ENCODE measurements at regions not wholly inside any gene's neighbourhood (a gene's known extent, or its start where the extent isn't known, plus 50 kb on each side); places are given as distances from the start of the nearest gene placed in this dataset.

GRCh38 chr7:12741951-12742575 lies 54.6 kb downstream of the ARL4A start:
- no peak for DNase-seq (ENCODE audit: low spot score)

DNA sequence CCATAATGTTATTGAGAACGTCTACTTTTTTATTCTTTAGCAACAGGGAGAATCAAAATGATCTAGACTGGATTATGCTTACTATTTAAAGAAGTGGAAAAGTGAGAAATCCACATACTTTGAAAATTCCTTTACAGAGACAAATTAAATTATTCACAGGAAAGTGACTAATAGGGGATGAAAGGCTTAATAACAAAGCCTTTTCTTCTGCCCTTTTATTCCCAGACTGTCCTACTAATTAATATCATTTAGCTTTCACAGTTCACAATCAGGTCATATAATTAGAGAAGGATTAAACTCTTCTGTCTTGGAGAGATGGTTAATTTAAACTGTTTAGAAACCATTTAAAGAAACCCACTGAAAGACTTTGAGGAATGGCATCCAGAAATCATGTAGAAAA lies 58.8 kb downstream of the ARL4A start:
- no peak for DNase-seq (ENCODE audit: low spot score)

DNA sequence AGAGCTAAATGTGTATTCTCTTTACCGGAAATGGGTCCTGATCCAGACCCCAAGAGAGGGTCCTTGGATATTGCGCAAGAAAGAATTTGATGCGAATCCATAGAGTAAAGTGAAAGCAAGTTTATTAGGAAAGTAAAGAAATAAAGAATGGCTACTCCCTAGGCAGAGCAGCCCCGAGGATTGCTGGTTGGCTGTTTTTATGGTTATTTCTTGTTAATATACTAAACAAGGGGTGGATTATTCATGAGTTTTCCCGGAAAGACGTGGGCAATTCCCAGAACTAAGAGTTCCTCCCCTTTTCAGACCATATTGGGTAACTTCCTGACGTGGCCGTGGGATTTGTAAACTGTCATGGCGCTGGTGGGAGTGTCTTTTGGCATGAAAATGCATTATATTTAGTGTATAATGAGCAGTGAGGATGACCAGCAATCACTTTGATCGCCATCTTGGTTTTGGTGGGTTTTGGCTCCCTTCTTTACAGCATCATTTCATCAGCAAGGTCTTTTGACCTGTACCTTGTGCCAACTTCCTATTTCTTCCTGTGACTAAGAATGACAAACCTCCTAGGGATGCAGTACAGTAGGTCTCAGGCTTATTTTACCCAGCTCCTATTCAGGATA lies 60.4 kb downstream of the ARL4A start:
- no peak for DNase-seq (ENCODE audit: low spot score)

- no peak for DNase-seq (ENCODE audit: low spot score)
These were observed 61.6 kb downstream of the ARL4A start for GRCh38 chr7:12749069-12749468.

DNA sequence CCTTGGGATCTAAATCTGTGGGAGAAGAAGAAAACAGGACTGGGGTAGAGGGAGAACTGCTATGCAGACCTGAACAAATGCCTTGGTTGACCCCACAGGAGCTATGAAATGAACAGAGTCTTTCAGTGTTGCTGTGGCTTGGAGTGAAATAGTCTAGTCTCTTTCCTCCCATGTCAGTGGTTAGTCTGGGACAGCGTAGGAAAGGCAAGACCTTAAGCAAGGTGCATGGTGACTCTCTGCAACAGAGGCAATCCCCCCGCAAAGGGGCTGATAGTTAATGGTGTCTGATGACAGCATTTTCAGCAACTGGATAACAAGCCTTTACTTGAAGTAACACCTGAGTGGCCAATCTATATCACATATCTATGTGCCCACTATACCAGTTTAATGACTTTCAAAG lies 62.3 kb downstream of the ARL4A start:
- no peak for DNase-seq (ENCODE audit: low spot score)

- DNase-seq (ENCODE audit: low spot score), result no peak
These were observed 64.3 kb downstream of the ARL4A start for GRCh38 chr7:12751764-12752163.

- no peak for DNase-seq (ENCODE audit: low spot score)
These were observed 66.7 kb downstream of the ARL4A start for GRCh38 chr7:12754179-12754578.

DNA sequence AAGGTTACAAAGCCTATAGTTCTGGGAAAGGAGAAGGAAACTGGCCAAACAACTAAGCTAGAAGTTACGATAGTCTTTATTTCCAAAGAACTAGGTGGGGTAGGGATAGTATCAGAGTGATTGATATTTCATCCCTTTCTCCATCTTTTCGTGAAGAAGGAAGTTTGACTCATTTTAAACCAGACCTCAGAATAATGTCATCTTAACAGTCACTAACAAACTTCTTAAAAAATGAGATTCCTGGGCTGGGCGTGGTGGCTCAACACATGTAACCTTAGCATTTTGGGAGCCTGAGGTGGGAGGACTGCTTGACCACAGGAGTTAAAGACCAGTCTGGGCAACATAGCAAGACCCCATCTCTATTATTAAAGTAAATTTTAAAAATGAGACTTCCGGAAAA lies 69.4 kb downstream of the ARL4A start:
- no peak for DNase-seq (ENCODE audit: low spot score)

DNA sequence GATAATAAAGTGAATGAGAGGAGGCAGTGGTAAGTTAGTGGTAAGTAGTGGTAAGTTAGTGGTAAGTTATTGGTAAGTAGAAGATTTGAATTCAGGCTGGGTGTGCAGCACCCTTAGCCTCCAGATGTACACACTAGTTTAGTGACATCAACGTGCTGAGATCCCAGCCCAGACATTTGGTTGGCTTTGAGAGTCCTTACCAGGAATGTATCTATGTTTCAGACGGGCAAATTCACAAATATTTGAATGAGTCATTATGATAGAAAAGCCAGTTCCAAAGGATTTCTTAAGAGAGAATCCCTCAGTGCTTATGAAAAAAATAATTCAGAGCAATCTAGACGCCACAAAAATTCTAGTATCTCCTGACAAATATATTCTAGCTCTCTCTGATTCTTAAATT lies 70.0 kb downstream of the ARL4A start:
- no peak for DNase-seq (ENCODE audit: low spot score)

GRCh38 chr7:12759151-12759550 lies 71.7 kb downstream of the ARL4A start:
- no peak for DNase-seq (ENCODE audit: low spot score)

- DNase-seq (ENCODE audit: low spot score), result no peak
These were observed 73.7 kb downstream of the ARL4A start for GRCh38 chr7:12761111-12761510.

DNA sequence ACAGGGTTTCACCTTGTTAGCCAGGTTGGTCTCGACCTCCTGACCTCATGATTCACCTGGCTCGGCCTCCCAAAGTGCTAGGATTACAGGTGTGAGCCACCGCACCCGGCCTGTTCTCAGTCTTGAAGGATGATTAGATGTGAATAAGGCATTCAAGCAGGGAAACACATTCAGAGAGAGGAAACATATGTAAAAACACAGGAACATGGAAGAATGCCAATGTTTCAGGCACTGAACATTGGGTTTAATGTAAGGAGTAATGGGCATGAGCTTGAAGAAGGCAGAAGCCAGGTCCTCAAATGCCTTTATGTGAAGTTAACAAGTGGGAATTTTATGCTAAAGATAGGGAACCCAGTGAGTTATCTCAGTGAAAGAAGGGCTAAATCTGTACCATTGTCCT lies 74.3 kb downstream of the ARL4A start:
- DNase-seq (ENCODE audit: low spot score), result no peak

DNA sequence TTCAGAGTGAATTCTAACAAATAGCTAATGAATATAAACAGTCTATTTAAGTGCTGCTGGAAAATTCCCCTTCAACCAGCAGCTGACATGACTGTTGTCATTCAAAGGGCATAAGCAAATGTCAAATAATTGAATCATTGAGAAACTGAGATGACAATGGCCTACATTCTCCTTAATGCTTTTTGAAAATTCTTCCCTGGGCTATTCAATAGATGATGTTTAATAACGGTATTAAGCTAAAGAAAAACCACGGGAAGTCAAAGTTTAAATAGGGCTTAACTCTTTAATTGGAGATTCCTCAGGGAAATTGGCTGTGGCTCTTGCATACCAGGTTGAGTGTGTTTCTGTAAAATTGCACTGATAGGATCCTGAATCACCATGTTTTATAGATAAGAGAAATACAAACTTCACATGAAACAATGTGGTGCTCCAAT lies 77.0 kb downstream of the ARL4A start:
- DNase-seq (ENCODE audit: low spot score), result no peak

DNA sequence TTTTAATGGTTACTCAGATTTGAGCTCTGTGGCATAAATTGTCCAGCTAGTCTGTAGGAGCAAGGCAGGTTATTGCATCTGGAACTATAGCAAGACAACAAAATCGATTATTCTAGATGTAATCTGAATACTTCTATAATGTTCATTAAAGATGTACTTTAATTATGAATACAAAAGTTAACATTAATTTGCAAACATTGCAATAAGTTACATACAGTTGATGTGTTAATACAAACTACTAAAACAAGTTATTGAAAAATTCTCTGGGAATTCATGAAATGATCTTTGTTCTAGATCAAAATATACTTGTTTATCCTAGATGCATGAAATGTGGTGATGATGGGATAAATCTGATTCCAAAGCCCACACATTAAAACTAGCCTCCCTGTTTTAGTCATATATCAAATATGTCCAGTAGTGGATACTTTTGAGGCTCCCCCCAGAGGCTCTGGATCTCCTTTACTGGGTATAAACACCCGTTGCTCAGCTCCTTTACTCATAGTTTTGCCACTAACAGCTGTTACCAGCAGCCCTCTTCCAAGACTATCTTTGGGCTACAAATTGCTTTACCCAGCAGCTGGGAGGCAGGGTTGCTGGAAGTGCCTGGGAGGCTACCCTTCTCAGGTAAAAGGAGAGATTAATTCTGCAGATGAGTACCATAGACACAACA lies 78.1 kb downstream of the ARL4A start:
- no peak for DNase-seq (ENCODE audit: low spot score)

GRCh38 chr7:12766416-12766815 lies 79.0 kb downstream of the ARL4A start:
- no peak for DNase-seq (ENCODE audit: low spot score)

- DNase-seq (ENCODE audit: low spot score), result no peak
These were observed 81.5 kb downstream of the ARL4A start for GRCh38 chr7:12768948-12769347.

- no peak for DNase-seq (ENCODE audit: low spot score)
These were observed 82.0 kb downstream of the ARL4A start for GRCh38 chr7:12769444-12769843.

DNA sequence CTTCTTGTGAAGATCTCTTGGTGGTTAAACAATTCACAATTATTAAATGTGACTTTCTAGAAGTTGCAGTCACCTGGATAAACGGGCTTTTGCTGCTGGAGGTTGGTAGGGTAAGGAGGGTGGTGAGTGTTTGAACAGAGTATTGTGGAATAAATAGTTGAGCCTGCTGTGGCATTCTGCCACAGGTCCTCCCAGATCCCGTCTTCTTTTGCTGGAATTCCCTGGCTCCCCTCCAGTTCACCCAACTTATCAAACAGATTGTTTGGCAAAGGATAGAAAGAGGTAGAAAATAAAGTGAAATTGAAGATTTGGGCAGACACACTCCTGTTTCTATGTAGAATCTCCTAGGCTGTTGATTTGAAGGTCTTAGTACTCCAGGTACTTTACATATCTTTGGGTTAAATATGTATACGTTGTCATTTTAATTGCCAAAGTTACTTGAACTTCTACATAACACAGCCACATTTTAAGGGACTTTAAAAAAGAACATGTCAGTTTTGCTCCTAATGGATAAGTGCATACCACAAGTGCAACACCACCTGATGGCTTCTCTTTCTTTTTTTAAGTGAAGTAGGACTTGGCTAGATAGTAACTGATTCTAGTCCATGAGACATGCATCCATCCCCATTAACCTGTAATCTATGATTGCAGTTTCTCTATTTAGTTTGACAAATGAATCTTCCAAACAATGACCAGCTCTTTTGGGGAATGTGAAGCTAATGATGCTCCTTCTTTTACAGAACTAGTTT lies 83.0 kb downstream of the ARL4A start:
- DNase-seq (ENCODE audit: low spot score), result no peak

- no peak for DNase-seq (ENCODE audit: low spot score)
These were observed 84.0 kb downstream of the ARL4A start for GRCh38 chr7:12771378-12771877.

GRCh38 chr7:12772768-12773167 lies 85.3 kb downstream of the ARL4A start:
- DNase-seq (ENCODE audit: low spot score), result no peak

DNA sequence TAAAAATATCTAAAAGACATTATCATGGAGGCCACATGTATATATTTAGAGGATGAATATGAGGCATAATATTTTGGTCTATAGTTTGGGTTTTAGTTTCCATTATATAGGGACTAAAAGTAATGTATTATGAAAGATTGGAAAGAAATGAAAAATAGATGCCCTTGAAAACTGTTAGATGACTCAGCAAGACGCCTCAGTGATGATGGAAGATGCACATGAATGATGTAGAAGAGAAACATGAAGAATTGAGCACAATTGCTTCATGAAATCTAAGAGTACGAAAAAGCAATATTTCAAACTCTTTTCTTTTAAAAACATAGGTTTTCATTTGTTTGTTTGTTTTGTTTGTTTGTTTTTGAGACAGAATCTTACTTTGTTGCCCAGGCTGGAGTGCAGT lies 89.8 kb downstream of the ARL4A start:
- DNase-seq (ENCODE audit: low spot score), result no peak

DNA sequence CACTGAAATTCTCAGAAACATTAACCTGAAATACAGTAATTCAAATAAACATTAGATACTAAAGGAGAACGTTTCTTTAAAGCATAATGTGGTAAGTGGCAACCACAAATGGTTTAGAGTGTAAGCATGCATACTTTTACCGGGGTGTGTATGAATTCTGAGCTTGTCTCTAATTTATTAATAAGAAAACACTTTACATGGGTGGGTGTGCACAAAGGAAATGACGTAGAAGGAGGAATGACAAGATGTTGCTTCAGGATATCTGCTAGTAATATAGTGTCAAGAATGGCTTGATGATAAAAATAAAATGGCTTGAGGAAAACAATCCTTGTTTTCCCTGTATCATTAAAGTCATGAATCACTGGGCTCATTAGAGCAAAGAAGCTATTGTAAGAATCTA lies 92.5 kb downstream of the ARL4A start:
- DNase-seq (ENCODE audit: low spot score), result no peak
